Smooth muscle cell (in vitro differentiated cells): ENCODE measurements at regions not wholly inside any gene's neighbourhood (a gene's known extent, or its start where the extent isn't known, plus 50 kb on each side); places are given as distances from the start of the nearest gene placed in this dataset.

Experiments used
- DNase-seq: peaks from one replicate; lab custom pipeline; 2025; ENCODE audit not compliant: unreplicated experiment; lab: John Stamatoyannopoulos, UW
- H2AFZ ChIP-seq: fragments of 200-600 bp; sonication (generic); 2 replicates; pipeline ENCODE4 v1.6.0; 2016; ENCODE audit warnings: antibody characterized with exemption, low read depth, mild to moderate bottlenecking
- H3F3A ChIP-seq: fragments of 200-600 bp; sonication (generic); 2 replicates; pipeline ENCODE4 v1.6.0; 2017; ENCODE audit warnings: antibody characterized with exemption, low read depth
- H3K27ac ChIP-seq: fragments of 200-600 bp; sonication (generic); 2 replicates; pipeline ENCODE4 v1.5.1; 2016; ENCODE audit warnings: low read depth, mild to moderate bottlenecking
- H3K27me3 ChIP-seq: fragments of 200-600 bp; sonication (generic); 2 replicates; pipeline ENCODE4 v1.6.1; 2016; ENCODE audit warnings: low read depth, mild to moderate bottlenecking
- H3K36me3 ChIP-seq: fragments of 200-600 bp; sonication (generic); 2 replicates; pipeline ENCODE4 v1.5.1; 2016; ENCODE audit warnings: low read depth
- H3K4me1 ChIP-seq: fragments of 200-600 bp; sonication (generic); 2 replicates; pipeline ENCODE4 v1.5.1; 2016; ENCODE audit warnings: low read depth
- H3K4me2 ChIP-seq: fragments of 200-600 bp; sonication (generic); 2 replicates; pipeline ENCODE4 v1.6.0; 2016; ENCODE audit warnings: mild to moderate bottlenecking
- H3K4me3 ChIP-seq: fragments of 200-600 bp; sonication (generic); 2 replicates; pipeline ENCODE4 v1.5.1; 2016; ENCODE audit warnings: mild to moderate bottlenecking
- H3K79me2 ChIP-seq: fragments of 200-600 bp; sonication (generic); 2 replicates; pipeline ENCODE4 v1.6.0; 2016; ENCODE audit warnings: low read depth, mild to moderate bottlenecking
- H3K9ac ChIP-seq: fragments of 200-600 bp; sonication (generic); 2 replicates; pipeline ENCODE4 v1.6.0; 2016; ENCODE audit warnings: low read depth
- H3K9me3 ChIP-seq: fragments of 200-600 bp; sonication (generic); replicated peaks from 2 replicates; pipeline ENCODE4 v1.5.1; 2016; ENCODE audit warnings: low read depth
- H4K20me1 ChIP-seq: fragments of 200-600 bp; sonication (generic); 2 replicates; pipeline ENCODE4 v1.6.0; 2016; ENCODE audit warnings: low read depth
- CTCF ChIP-seq: fragments of 200-600 bp; sonication (generic); IDR thresholded peaks from 2 replicates; pipeline ENCODE4 v1.5.1; 2017; ENCODE audit warnings: borderline replicate concordance, mild to moderate bottlenecking, antibody characterized with exemption; ENCODE audit not compliant: insufficient read depth, poor library complexity, severe bottlenecking
- WGBS: methylation state at CpG from one replicate; pipeline ENCODE4 v1.1.7; 2016; ENCODE audit warnings: low lambda C conversion rate; 5-methylcytosine and 5-hydroxymethylcytosine counted together

DNA sequence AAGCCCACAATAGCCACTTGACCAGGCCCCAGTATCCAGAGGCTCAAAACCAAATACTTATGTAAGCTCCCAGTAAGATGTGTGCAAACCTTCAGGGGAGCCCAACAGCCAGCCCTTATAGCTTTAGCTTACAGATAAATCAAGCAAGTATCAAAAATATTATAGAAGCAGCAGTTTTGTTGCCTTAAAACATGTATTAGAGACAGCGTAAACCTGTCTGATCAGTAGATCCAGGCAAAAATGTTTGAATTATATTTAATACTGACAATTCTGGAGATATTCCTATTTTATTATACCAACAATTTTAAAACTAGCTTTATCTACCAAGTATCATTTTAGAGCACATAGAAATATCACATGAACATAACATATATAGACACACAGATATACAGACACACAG lies 365.6 kb upstream of the KLF4 start:
- H3K4me3 ChIP-seq = no peak overlapping the region
- H3K27ac ChIP-seq = no peak overlapping the region
- no peak overlapping the region for H3K9ac ChIP-seq
- H3K9me3 ChIP-seq = no peaks in the 10 kb centered on the region
- no peaks in the 10 kb centered on the region for H3K4me1 ChIP-seq
- H2AFZ ChIP-seq = no peak overlapping the region
- no peaks in the 10 kb centered on the region for H4K20me1 ChIP-seq
- WGBS = 100% methylated on average over 1 of the region's 1 CpG
- H3F3A ChIP-seq = no peaks in the 10 kb centered on the region
- DNase-seq = no peak
- H3K4me2 ChIP-seq = no peak overlapping the region
- no peaks in the 10 kb centered on the region for H3K79me2 ChIP-seq
- TF ChIP-seq CTCF = no peak
- H3K27me3 ChIP-seq = no peaks in the 10 kb centered on the region
- H3K36me3 ChIP-seq = no peaks in the 10 kb centered on the region

DNA sequence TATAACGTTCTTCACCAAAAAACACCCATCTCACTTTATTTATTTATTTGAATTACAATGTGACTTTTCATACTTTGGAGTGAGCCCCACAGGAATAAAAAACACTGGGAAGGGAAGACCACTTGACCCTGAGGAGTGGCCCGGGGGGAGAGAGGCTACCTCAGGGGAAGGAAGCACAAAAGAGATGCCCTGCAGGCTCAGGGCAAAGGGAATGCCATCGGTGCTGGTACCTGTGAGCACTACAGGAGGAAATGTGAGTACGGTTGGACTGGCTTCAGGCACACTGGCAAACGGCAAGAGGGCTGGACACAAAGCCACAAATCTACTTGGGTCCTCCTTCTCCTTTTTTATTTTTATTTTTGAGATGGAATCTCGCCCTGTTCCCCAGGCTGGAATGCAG lies 363.9 kb upstream of the KLF4 start:
- Histone ChIP-seq H3K27me3 (no peaks in the 10 kb centered on the region), H3K27ac (no peak overlapping the region), H3K4me2 (no peak overlapping the region), H3K36me3 (no peaks in the 10 kb centered on the region), H2AFZ (no peak overlapping the region), H3K4me3 (no peak overlapping the region), H3K4me1 (no peaks in the 10 kb centered on the region), H3K79me2 (no peaks in the 10 kb centered on the region), H3K9me3 (no peaks in the 10 kb centered on the region), H4K20me1 (no peaks in the 10 kb centered on the region), H3F3A (no peaks in the 10 kb centered on the region), H3K9ac (no peak overlapping the region)
- TF ChIP-seq CTCF = no peak
- no peak for DNase-seq
- 94% methylated on average over 6 of the region's 6 CpGs for WGBS

- TF ChIP-seq CTCF = no peak
- Histone ChIP-seq H3F3A (no peaks in the 10 kb centered on the region), H3K9me3 (no peaks in the 10 kb centered on the region), H3K27me3 (no peaks in the 10 kb centered on the region), H3K4me3 (no peak overlapping the region), H3K36me3 (no peaks in the 10 kb centered on the region), H3K4me1 (no peaks in the 10 kb centered on the region), H3K79me2 (no peaks in the 10 kb centered on the region), H3K4me2 (no peak overlapping the region), H4K20me1 (no peaks in the 10 kb centered on the region), H3K27ac (no peak overlapping the region), H2AFZ (no peak overlapping the region), H3K9ac (no peak overlapping the region)
- no peak for DNase-seq
Measured at GRCh38 chr9:107852891-107853290, 363.3 kb upstream of the KLF4 start.

DNA sequence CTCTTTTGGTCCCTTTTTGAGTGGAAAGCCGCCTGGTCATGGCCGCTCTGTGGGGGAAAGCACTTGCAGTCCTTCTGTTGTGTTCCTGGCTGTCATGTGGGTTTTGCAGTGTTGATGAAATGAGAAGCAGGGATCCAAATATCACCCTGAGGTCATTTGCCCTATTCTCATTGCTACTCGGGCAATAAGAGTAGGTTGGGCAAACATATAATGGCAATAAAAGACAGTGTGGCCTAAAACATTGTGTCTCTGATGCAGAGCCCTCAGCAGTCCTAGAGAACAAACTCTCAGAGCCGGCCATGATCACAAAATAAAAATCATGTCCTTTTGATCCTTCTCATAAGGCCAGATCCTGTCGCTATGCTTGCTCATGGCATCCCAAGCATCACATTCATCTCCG lies 361.1 kb upstream of the KLF4 start:
- WGBS = 92% methylated on average over 6 of the region's 6 CpGs
- no peaks in the 10 kb centered on the region for H3F3A ChIP-seq
- no peak for TF ChIP-seq CTCF
- no peak overlapping the region for H3K27ac ChIP-seq
- no peaks in the 10 kb centered on the region for H3K4me1 ChIP-seq
- no peaks in the 10 kb centered on the region for H3K36me3 ChIP-seq
- DNase-seq = no peak
- no peak overlapping the region for H2AFZ ChIP-seq
- H3K4me3 ChIP-seq = no peak overlapping the region
- H3K9me3 ChIP-seq = no peaks in the 10 kb centered on the region
- H3K9ac ChIP-seq = no peak overlapping the region
- H3K27me3 ChIP-seq = no peaks in the 10 kb centered on the region
- H3K79me2 ChIP-seq = no peaks in the 10 kb centered on the region
- H4K20me1 ChIP-seq = no peaks in the 10 kb centered on the region
- no peak overlapping the region for H3K4me2 ChIP-seq
